Fibroblast of peridontal ligament (primary cell): ENCODE measurements at regions not wholly inside any gene's neighbourhood (a gene's known extent, or its start where the extent isn't known, plus 50 kb on each side); places are given as distances from the start of the nearest gene placed in this dataset.

Source experiments
- DNase-seq: peaks from one replicate; pipeline ENCODE4 v3.0.0-alpha.2; 2010; ENCODE audit errors: extremely low read depth

GRCh38 chr1:222370081-222370912, 177.6 kb downstream of the HHIPL2 start:
- peak; percentile 59 for DNase-seq

- no peak for DNase-seq
Measured at GRCh38 chr1:222369148-222369547, 178.8 kb downstream of the HHIPL2 start.

GRCh38 chr1:222358100-222358499, 189.8 kb downstream of the HHIPL2 start:
- no peak for DNase-seq

GRCh38 chr1:222357252-222357651, 190.7 kb downstream of the HHIPL2 start:
- no peak for DNase-seq

GRCh38 chr1:222347627-222348026, 200.3 kb downstream of the HHIPL2 start:
- no peak for DNase-seq

GRCh38 chr1:222346955-222347354, 200.9 kb downstream of the HHIPL2 start:
- no peak for DNase-seq

GRCh38 chr1:222339376-222339947, 208.4 kb downstream of the HHIPL2 start:
- DNase-seq = no peak

GRCh38 chr1:222335586-222335985, 212.3 kb downstream of the HHIPL2 start:
- peak; percentile 62 for DNase-seq

- peak; percentile 69 for DNase-seq
Measured at GRCh38 chr1:222334026-222334680, 213.8 kb downstream of the HHIPL2 start.

GRCh38 chr1:222331765-222332164, 216.1 kb downstream of the HHIPL2 start:
- peak; percentile 6 for DNase-seq

GRCh38 chr1:222331340-222331739, 216.6 kb downstream of the HHIPL2 start:
- peak; percentile 62 for DNase-seq

GRCh38 chr1:222329493-222330045, 218.3 kb downstream of the HHIPL2 start:
- no peak for DNase-seq

- no peak for DNase-seq
Measured at GRCh38 chr1:222326710-222327036, 221.2 kb downstream of the HHIPL2 start.

- no peak for DNase-seq
Measured at GRCh38 chr1:222326006-222326709, 221.7 kb downstream of the HHIPL2 start.

- no peak for DNase-seq
Measured at GRCh38 chr1:222325506-222325905, 222.4 kb downstream of the HHIPL2 start.

GRCh38 chr1:222314839-222315238, 233.1 kb downstream of the HHIPL2 start:
- DNase-seq = no peak

- DNase-seq = no peak
Measured at GRCh38 chr1:222310836-222311235, 237.1 kb downstream of the HHIPL2 start.

GRCh38 chr1:222307621-222308020, 240.3 kb downstream of the HHIPL2 start:
- DNase-seq = no peak

GRCh38 chr1:222306512-222306911, 241.4 kb downstream of the HHIPL2 start:
- DNase-seq = no peak

- DNase-seq = no peak
Measured at GRCh38 chr1:222306011-222306410, 241.9 kb downstream of the HHIPL2 start.

- no peak for DNase-seq
Measured at GRCh38 chr1:222301652-222302051, 246.3 kb downstream of the HHIPL2 start.

GRCh38 chr1:222299524-222299923, 248.4 kb downstream of the HHIPL2 start:
- no peak for DNase-seq
